A549 (cell line): ENCODE measurements at regions not wholly inside any gene's neighbourhood (a gene's known extent, or its start where the extent isn't known, plus 50 kb on each side); places are given as distances from the start of the nearest gene placed in this dataset.

ENCODE experiments used
- BHLHE40 ChIP-seq: IDR thresholded peaks from 2 replicates; pipeline ENCODE4 v1.6.1; 2012; ENCODE audit warnings: low read depth, low read length, inconsistent platforms
- CTCF ChIP-seq: fragments of >200 bp; sonication (Bioruptor Twin); formaldehyde crosslinking; IDR thresholded peaks from 3 replicates; pipeline ENCODE4 v1.5.1; 2016
- ESRRA ChIP-seq: fragments of 150-350 bp; IDR thresholded peaks from 2 replicates; pipeline ENCODE4 v1.6.1; 2014; ENCODE audit warnings: mild to moderate bottlenecking, low read length, borderline replicate concordance
- KDM5A ChIP-seq: fragments of 200-600 bp; sonication (generic); IDR thresholded peaks from 2 replicates; pipeline ENCODE4 v1.6.1; 2016; ENCODE audit warnings: antibody characterized with exemption, mild to moderate bottlenecking
- MAZ ChIP-seq: fragments of 150-350 bp; IDR thresholded peaks from 2 replicates; pipeline ENCODE4 v1.6.1; 2014; ENCODE audit warnings: antibody characterized with exemption, low read depth, low read length, borderline replicate concordance
- POLR2A ChIP-seq: IDR thresholded peaks from 2 replicates; pipeline ENCODE4 v1.6.1; 2012; ENCODE audit warnings: mild to moderate bottlenecking, low read length
- RAD21 ChIP-seq, 2 experiments: fragments of >200 bp in 1 of 2; sonication (Bioruptor Twin) in 1 of 2; formaldehyde crosslinking in 1 of 2; IDR thresholded peaks in 1 of 2; conservative IDR thresholded peaks in 1 of 2; 2 replicates in 1 of 2; 3 replicates in 1 of 2; pipeline ENCODE4 v1.6.1; 2012 to 2018; ENCODE audit warnings: inconsistent platforms in 1 of 2
- ZFP36 ChIP-seq: fragments of 450-650 bp; IDR thresholded peaks from 2 replicates; pipeline ENCODE4 v1.6.1; 2014; ENCODE audit warnings: borderline replicate concordance; ENCODE audit not compliant: partially characterized antibody
- TF ChIP-seq, protein P1 (sequence below): IDR thresholded peaks from 2 replicates; pipeline ENCODE4 v1.6.1; 2012

GRCh38 chr12:58357511-58357910, 416.1 kb downstream of the ATP23 start:
- TF ChIP-seq ESRRA, result no peak
- TF ChIP-seq KDM5A, result no peak
- no peak for TF ChIP-seq CTCF
- no peak for TF ChIP-seq RAD21 (conservative IDR thresholded peaks at IDR 0.05 in 1 of 2, IDR thresholded peaks at IDR 0.05 in 1 of 2)
- TF ChIP-seq MAZ, result no peak
- TF ChIP-seq ZFP36, result no peak
- TF ChIP-seq, protein P1, sequence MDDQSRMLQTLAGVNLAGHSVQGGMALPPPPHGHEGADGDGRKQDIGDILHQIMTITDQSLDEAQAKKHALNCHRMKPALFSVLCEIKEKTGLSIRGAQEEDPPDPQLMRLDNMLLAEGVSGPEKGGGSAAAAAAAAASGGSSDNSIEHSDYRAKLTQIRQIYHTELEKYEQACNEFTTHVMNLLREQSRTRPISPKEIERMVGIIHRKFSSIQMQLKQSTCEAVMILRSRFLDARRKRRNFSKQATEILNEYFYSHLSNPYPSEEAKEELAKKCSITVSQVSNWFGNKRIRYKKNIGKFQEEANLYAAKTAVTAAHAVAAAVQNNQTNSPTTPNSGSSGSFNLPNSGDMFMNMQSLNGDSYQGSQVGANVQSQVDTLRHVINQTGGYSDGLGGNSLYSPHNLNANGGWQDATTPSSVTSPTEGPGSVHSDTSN, result no peak
- TF ChIP-seq POLR2A, result no peak
- TF ChIP-seq BHLHE40, result no peak
